ENCODE measurements at regions not wholly inside any gene's neighbourhood (a gene's known extent, or its start where the extent isn't known, plus 50 kb on each side); places are given as distances from the start of the nearest gene placed in this dataset.

DNA sequence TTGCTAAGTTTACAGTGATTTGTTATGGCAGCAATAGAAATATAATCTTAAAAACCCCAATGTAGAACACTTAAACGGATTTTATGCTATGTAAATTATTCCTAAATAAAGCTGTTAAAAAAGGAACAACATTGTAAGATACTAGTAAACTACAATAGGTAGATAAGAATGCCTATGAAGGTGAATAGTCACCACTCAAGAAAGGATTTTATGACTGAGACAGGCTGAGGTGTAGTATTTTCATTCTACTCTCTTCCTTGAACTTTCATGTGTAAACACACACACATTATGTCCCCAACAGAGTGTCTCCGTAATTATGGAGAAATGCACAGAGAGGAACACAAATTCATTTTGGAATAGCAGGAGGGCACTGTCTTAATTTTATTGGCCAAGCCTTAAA is 183.9 kb upstream of the ST6GAL2 start:
- TF ChIP-seq CREB1 (CRISPR knock-in tag; IDR thresholded peaks at IDR 0.05; ENCODE audit: low read depth) (no peak), EZH2 (IDR thresholded peaks at IDR 0.05; ENCODE audit: low read depth, unreplicated experiment) (no peak), POLR2AphosphoS5 (IDR thresholded peaks at IDR 0.05; ENCODE audit: low read depth) (no peak), JUNB (IDR thresholded peaks at IDR 0.05; ENCODE audit: unreplicated experiment) (no peak), ZNF331 (CRISPR knock-in tag; IDR thresholded peaks at IDR 0.05; ENCODE audit: low read depth) (no peak), STAT1 (IDR thresholded peaks at IDR 0.05; ENCODE audit: unreplicated experiment) (no peak), NANOG (IDR thresholded peaks at IDR 0.05; ENCODE audit: borderline replicate concordance) (no peak), ZNF114 (CRISPR knock-in tag; IDR thresholded peaks at IDR 0.05) (no peak), EZH2phosphoT487 (IDR thresholded peaks at IDR 0.05; ENCODE audit: unreplicated experiment) (no peak)
- TF ChIP-seq, protein P1, sequence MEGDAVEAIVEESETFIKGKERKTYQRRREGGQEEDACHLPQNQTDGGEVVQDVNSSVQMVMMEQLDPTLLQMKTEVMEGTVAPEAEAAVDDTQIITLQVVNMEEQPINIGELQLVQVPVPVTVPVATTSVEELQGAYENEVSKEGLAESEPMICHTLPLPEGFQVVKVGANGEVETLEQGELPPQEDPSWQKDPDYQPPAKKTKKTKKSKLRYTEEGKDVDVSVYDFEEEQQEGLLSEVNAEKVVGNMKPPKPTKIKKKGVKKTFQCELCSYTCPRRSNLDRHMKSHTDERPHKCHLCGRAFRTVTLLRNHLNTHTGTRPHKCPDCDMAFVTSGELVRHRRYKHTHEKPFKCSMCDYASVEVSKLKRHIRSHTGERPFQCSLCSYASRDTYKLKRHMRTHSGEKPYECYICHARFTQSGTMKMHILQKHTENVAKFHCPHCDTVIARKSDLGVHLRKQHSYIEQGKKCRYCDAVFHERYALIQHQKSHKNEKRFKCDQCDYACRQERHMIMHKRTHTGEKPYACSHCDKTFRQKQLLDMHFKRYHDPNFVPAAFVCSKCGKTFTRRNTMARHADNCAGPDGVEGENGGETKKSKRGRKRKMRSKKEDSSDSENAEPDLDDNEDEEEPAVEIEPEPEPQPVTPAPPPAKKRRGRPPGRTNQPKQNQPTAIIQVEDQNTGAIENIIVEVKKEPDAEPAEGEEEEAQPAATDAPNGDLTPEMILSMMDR (conservative IDR thresholded peaks at IDR 0.05; ENCODE audit: low read depth in 2 of 2) = no peak
- TF ChIP-seq, protein P2, sequence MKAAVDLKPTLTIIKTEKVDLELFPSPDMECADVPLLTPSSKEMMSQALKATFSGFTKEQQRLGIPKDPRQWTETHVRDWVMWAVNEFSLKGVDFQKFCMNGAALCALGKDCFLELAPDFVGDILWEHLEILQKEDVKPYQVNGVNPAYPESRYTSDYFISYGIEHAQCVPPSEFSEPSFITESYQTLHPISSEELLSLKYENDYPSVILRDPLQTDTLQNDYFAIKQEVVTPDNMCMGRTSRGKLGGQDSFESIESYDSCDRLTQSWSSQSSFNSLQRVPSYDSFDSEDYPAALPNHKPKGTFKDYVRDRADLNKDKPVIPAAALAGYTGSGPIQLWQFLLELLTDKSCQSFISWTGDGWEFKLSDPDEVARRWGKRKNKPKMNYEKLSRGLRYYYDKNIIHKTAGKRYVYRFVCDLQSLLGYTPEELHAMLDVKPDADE (IDR thresholded peaks at IDR 0.05) = no peak
- TF ChIP-seq, protein P3, sequence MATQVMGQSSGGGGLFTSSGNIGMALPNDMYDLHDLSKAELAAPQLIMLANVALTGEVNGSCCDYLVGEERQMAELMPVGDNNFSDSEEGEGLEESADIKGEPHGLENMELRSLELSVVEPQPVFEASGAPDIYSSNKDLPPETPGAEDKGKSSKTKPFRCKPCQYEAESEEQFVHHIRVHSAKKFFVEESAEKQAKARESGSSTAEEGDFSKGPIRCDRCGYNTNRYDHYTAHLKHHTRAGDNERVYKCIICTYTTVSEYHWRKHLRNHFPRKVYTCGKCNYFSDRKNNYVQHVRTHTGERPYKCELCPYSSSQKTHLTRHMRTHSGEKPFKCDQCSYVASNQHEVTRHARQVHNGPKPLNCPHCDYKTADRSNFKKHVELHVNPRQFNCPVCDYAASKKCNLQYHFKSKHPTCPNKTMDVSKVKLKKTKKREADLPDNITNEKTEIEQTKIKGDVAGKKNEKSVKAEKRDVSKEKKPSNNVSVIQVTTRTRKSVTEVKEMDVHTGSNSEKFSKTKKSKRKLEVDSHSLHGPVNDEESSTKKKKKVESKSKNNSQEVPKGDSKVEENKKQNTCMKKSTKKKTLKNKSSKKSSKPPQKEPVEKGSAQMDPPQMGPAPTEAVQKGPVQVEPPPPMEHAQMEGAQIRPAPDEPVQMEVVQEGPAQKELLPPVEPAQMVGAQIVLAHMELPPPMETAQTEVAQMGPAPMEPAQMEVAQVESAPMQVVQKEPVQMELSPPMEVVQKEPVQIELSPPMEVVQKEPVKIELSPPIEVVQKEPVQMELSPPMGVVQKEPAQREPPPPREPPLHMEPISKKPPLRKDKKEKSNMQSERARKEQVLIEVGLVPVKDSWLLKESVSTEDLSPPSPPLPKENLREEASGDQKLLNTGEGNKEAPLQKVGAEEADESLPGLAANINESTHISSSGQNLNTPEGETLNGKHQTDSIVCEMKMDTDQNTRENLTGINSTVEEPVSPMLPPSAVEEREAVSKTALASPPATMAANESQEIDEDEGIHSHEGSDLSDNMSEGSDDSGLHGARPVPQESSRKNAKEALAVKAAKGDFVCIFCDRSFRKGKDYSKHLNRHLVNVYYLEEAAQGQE (IDR thresholded peaks at IDR 0.05; ENCODE audit: unreplicated experiment) = no peak
- TF ChIP-seq, protein P4, sequence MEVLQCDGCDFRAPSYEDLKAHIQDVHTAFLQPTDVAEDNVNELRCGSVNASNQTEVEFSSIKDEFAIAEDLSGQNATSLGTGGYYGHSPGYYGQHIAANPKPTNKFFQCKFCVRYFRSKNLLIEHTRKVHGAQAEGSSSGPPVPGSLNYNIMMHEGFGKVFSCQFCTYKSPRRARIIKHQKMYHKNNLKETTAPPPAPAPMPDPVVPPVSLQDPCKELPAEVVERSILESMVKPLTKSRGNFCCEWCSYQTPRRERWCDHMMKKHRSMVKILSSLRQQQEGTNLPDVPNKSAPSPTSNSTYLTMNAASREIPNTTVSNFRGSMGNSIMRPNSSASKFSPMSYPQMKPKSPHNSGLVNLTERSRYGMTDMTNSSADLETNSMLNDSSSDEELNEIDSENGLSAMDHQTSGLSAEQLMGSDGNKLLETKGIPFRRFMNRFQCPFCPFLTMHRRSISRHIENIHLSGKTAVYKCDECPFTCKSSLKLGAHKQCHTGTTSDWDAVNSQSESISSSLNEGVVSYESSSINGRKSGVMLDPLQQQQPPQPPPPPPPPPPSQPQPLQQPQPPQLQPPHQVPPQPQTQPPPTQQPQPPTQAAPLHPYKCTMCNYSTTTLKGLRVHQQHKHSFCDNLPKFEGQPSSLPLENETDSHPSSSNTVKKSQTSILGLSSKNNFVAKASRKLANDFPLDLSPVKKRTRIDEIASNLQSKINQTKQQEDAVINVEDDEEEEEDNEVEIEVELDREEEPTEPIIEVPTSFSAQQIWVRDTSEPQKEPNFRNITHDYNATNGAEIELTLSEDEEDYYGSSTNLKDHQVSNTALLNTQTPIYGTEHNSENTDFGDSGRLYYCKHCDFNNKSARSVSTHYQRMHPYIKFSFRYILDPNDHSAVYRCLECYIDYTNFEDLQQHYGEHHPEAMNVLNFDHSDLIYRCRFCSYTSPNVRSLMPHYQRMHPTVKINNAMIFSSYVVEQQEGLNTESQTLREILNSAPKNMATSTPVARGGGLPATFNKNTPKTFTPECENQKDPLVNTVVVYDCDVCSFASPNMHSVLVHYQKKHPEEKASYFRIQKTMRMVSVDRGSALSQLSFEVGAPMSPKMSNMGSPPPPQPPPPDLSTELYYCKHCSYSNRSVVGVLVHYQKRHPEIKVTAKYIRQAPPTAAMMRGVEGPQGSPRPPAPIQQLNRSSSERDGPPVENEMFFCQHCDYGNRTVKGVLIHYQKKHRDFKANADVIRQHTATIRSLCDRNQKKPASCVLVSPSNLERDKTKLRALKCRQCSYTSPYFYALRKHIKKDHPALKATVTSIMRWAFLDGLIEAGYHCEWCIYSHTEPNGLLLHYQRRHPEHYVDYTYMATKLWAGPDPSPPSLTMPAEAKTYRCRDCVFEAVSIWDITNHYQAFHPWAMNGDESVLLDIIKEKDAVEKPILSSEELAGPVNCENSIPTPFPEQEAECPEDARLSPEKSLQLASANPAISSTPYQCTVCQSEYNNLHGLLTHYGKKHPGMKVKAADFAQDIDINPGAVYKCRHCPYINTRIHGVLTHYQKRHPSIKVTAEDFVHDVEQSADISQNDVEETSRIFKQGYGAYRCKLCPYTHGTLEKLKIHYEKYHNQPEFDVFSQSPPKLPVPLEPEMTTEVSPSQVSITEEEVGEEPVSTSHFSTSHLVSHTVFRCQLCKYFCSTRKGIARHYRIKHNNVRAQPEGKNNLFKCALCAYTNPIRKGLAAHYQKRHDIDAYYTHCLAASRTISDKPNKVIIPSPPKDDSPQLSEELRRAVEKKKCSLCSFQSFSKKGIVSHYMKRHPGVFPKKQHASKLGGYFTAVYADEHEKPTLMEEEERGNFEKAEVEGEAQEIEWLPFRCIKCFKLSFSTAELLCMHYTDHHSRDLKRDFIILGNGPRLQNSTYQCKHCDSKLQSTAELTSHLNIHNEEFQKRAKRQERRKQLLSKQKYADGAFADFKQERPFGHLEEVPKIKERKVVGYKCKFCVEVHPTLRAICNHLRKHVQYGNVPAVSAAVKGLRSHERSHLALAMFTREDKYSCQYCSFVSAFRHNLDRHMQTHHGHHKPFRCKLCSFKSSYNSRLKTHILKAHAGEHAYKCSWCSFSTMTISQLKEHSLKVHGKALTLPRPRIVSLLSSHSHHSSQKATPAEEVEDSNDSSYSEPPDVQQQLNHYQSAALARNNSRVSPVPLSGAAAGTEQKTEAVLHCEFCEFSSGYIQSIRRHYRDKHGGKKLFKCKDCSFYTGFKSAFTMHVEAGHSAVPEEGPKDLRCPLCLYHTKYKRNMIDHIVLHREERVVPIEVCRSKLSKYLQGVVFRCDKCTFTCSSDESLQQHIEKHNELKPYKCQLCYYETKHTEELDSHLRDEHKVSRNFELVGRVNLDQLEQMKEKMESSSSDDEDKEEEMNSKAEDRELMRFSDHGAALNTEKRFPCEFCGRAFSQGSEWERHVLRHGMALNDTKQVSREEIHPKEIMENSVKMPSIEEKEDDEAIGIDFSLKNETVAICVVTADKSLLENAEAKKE (CRISPR knock-in tag; IDR thresholded peaks at IDR 0.05) = no peak
- Histone ChIP-seq H3K4me2 (no peak overlapping the region), H3K4me1 (ENCODE audit: insufficient read depth) (peaks cover 16% of the 10 kb centered on the region), H2AFZ (no peak overlapping the region), H3F3A (replicated peaks; ENCODE audit: low read depth) (no peaks in the 10 kb centered on the region), H3K4me3 (no peak overlapping the region), H3K9me2 (ENCODE audit: insufficient read depth) (0 out of 2 replicates have a peak, but pooled peaks cover 4% of the 10 kb centered on the region), H3K36me3 (ENCODE audit: insufficient read depth) (no peaks in the 10 kb centered on the region), H3K27ac (ENCODE audit: low read depth) (no peak overlapping the region), H3K27me3 (ENCODE audit: insufficient read depth) (no peaks in the 10 kb centered on the region), H3K79me2 (replicated peaks; ENCODE audit: insufficient read depth) (no peaks in the 10 kb centered on the region), H4K20me1 (replicated peaks; ENCODE audit: insufficient read depth) (no peaks in the 10 kb centered on the region)
- H3K4me3 Mint-ChIP-seq = no peak overlapping the region
- peaks cover 10% of the 10 kb centered on the region; the same call in 2 of the 3 replicates for H3K4me1 Mint-ChIP-seq
- no peaks in the 10 kb centered on the region for H3K9me3 Mint-ChIP-seq
- no peaks in the 10 kb centered on the region for H3K36me3 Mint-ChIP-seq (ENCODE audit: low read depth)
- DNase-seq (ENCODE audit: low spot score) (no peak), ATAC-seq (no peak)
- peaks cover 3% of the 10 kb centered on the region for H3K27me3 Mint-ChIP-seq (ENCODE audit: insufficient read depth, low read depth, poor library complexity)
- H3K27ac Mint-ChIP-seq = no peak overlapping the region
